ENCODE measurements at regions not wholly inside any gene's neighbourhood (a gene's known extent, or its start where the extent isn't known, plus 50 kb on each side); places are given as distances from the start of the nearest gene placed in this dataset.

- TF ChIP-seq ARID4B (CRISPR knock-in tag; IDR thresholded peaks at IDR 0.05; ENCODE audit: borderline replicate concordance): no peak
- TF ChIP-seq E2F1 (CRISPR knock-in tag; IDR thresholded peaks at IDR 0.05): no peak
- no peak for TF ChIP-seq ERG (CRISPR knock-in tag; IDR thresholded peaks at IDR 0.05)
- TF ChIP-seq CREM (CRISPR knock-in tag; IDR thresholded peaks at IDR 0.05): no peak
- no peak for TF ChIP-seq CREB1 (CRISPR knock-in tag; IDR thresholded peaks at IDR 0.05)
Measured at GRCh38 chr5:173668245-173668800, 51.9 kb upstream of the BOD1 start (continued).

- Mint-ChIP-seq H3K36me3 (peaks cover 47% of the 10 kb centered on the region), H3K27ac (peak overlapping the region; percentile 99), H3K4me1 (peaks cover 67% of the 10 kb centered on the region), H3K27me3 (ENCODE audit: low read depth) (peaks cover 9% of the 10 kb centered on the region; the same call in 1 of the 2 replicates), H3K4me3 (no peak overlapping the region), H3K9me3 (peaks cover 39% of the 10 kb centered on the region)
- TF ChIP-seq SOX15 (CRISPR knock-in tag; IDR thresholded peaks at IDR 0.05): no peak
- TF ChIP-seq KAT7 (CRISPR knock-in tag; IDR thresholded peaks at IDR 0.05; ENCODE audit: borderline replicate concordance): no peak
- no peak for TF ChIP-seq TCF7 (CRISPR knock-in tag; IDR thresholded peaks at IDR 0.05; ENCODE audit: low read depth)
- no peak for TF ChIP-seq ETV6 (CRISPR knock-in tag; IDR thresholded peaks at IDR 0.05)
- no peak for TF ChIP-seq FOXP1 (CRISPR knock-in tag; IDR thresholded peaks at IDR 0.05; ENCODE audit: borderline replicate concordance)
- TF ChIP-seq ZNF121 (CRISPR knock-in tag; IDR thresholded peaks at IDR 0.05): no peak
- TF ChIP-seq IRF2 (CRISPR knock-in tag; IDR thresholded peaks at IDR 0.05; ENCODE audit: borderline replicate concordance, low read depth): no peak
- TF ChIP-seq IRF1 (CRISPR knock-in tag; IDR thresholded peaks at IDR 0.05): no peak
- no peak for TF ChIP-seq E2F4 (CRISPR knock-in tag; IDR thresholded peaks at IDR 0.05; ENCODE audit: borderline replicate concordance, low read depth)
- TF ChIP-seq ZNF219 (CRISPR knock-in tag; IDR thresholded peaks at IDR 0.05; ENCODE audit: borderline replicate concordance): no peak
- TF ChIP-seq FOXJ3 (CRISPR knock-in tag; IDR thresholded peaks at IDR 0.05; ENCODE audit: borderline replicate concordance): no peak
- TF ChIP-seq ATF3 (CRISPR knock-in tag; conservative IDR thresholded peaks at IDR 0.05): no peak
- TF ChIP-seq ZBTB21 (CRISPR knock-in tag; IDR thresholded peaks at IDR 0.05; ENCODE audit: borderline replicate concordance): no peak
- no peak for TF ChIP-seq AFF4 (CRISPR knock-in tag; IDR thresholded peaks at IDR 0.05; ENCODE audit: borderline replicate concordance)
- TF ChIP-seq MYBL2 (CRISPR knock-in tag; IDR thresholded peaks at IDR 0.05): no peak
- no peak for TF ChIP-seq ATF1 (CRISPR knock-in tag; IDR thresholded peaks at IDR 0.05)
- TF ChIP-seq NFATC4 (CRISPR knock-in tag; IDR thresholded peaks at IDR 0.05): no peak
- TF ChIP-seq GRHL2 (CRISPR knock-in tag; IDR thresholded peaks at IDR 0.05; ENCODE audit: insufficient replicate concordance, severe bottlenecking): no peak
- TF ChIP-seq NR3C1 (CRISPR knock-in tag; conservative IDR thresholded peaks at IDR 0.05; ENCODE audit: low read depth): no peak
- CTCF ChIA-PET: interaction anchor here (2.9 to 3.3 kb wide), 2 partner anchors 39 to 304 kb away, joined by 9 to 16 read pairs; no protein-coding TSS in a partner anchor
- ATAC-seq (no peak), DNase-seq (ENCODE audit: low spot score) (no peak)
- POLR2A ChIA-PET: no interaction called here
Measured at GRCh38 chr5:173668910-173669309, 52.5 kb upstream of the BOD1 start.

Measured in WTC11 (cell line).